COR-L47 (cell line): ENCODE measurements at regions not wholly inside any gene's neighbourhood (a gene's known extent, or its start where the extent isn't known, plus 50 kb on each side); places are given as distances from the start of the nearest gene placed in this dataset.
"Not testable (repeated sequence)": the region's sequence is repeated elsewhere in the genome, so short reads cannot be mapped to it uniquely, and the experiment has no call there.

Experiments
- DNase-seq: peaks from one replicate; lab custom pipeline; 2025; lab: John Stamatoyannopoulos, UW

GRCh38 chr7:67916111-67916510, 919.5 kb downstream of the TYW1 start:
- DNase-seq: not testable (repeated sequence)

GRCh38 chr7:67916571-67917436, 920.2 kb downstream of the TYW1 start:
- peak; percentile 95 for DNase-seq

GRCh38 chr7:67917437-67917755, 920.8 kb downstream of the TYW1 start:
- DNase-seq: peak; percentile 21

- no peak for DNase-seq
Measured at GRCh38 chr7:67918158-67918557, 921.5 kb downstream of the TYW1 start.

GRCh38 chr7:67923286-67923685, 926.7 kb downstream of the TYW1 start:
- DNase-seq: no peak

GRCh38 chr7:67928141-67928540, 931.5 kb downstream of the TYW1 start:
- DNase-seq: no peak

GRCh38 chr7:67936447-67936846, 939.8 kb downstream of the TYW1 start:
- DNase-seq: not testable (repeated sequence)

- DNase-seq: no peak
Measured at GRCh38 chr7:67940400-67940799, 943.8 kb downstream of the TYW1 start.

GRCh38 chr7:67947191-67947590, 950.6 kb downstream of the TYW1 start:
- DNase-seq: no peak

- DNase-seq: no peak
Measured at GRCh38 chr7:67947646-67948045, 951.0 kb downstream of the TYW1 start.

GRCh38 chr7:67950321-67951083, 953.9 kb downstream of the TYW1 start:
- DNase-seq: no peak

GRCh38 chr7:67955061-67955460, 958.4 kb downstream of the TYW1 start:
- no peak for DNase-seq

- no peak for DNase-seq
Measured at GRCh38 chr7:67962863-67963262, 966.2 kb downstream of the TYW1 start.

- no peak for DNase-seq
Measured at GRCh38 chr7:67976490-67976889, 979.9 kb downstream of the TYW1 start.

- DNase-seq: no peak
Measured at GRCh38 chr7:67983486-67983885, 986.9 kb downstream of the TYW1 start.

- no peak for DNase-seq
Measured at GRCh38 chr7:67984326-67984725, 987.7 kb downstream of the TYW1 start.

GRCh38 chr7:67989142-67989541, 992.5 kb downstream of the TYW1 start:
- no peak for DNase-seq

GRCh38 chr7:67990003-67990402, 993.4 kb downstream of the TYW1 start:
- DNase-seq: no peak

GRCh38 chr7:67990716-67991115, 994.1 kb downstream of the TYW1 start:
- DNase-seq: no peak

GRCh38 chr7:67992287-67992686, 995.7 kb downstream of the TYW1 start:
- no peak for DNase-seq

GRCh38 chr7:68005992-68006391, 1009.4 kb downstream of the TYW1 start:
- DNase-seq: no peak

GRCh38 chr7:68006619-68007018, 1010.0 kb downstream of the TYW1 start:
- DNase-seq: no peak

GRCh38 chr7:68009716-68010115, 1013.1 kb downstream of the TYW1 start:
- no peak for DNase-seq
